MCF 10A (cell line): ENCODE measurements at regions not wholly inside any gene's neighbourhood (a gene's known extent, or its start where the extent isn't known, plus 50 kb on each side); places are given as distances from the start of the nearest gene placed in this dataset.

Experiments used
- BruUV-seq: library from RNA; stranded (reverse); fragments of 400-500 nt; replicated peaks from 2 replicates; lab custom pipeline; 2021; lab: Mats Ljungman, UMichigan
- CTCF ChIA-PET: fragments of 300-600 bp; sonication (Branson Sonifier 250); formaldehyde crosslinking; extraction: SDS; loops from one replicate; lab custom pipeline; 2021; ENCODE audit warnings: antibody characterized with exemption, inconsistent platforms; lab: Yijun Ruan, JAX
- POLR2A ChIA-PET: fragments of 300-600, 350-650 bp; sonication (Branson Sonifier 250); formaldehyde crosslinking; extraction: SDS; loops from one replicate; lab custom pipeline; 2020; ENCODE audit warnings: antibody characterized with exemption, inconsistent platforms; lab: Yijun Ruan, JAX
- DNase-seq: peaks from one replicate; pipeline ENCODE4 v3.0.0-alpha.2; 2018; ENCODE audit not compliant: unreplicated experiment
- H3K27ac Mint-ChIP-seq: one replicate; pipeline ENCODE4 v1.8.0; 2022; ENCODE audit warnings: mild to moderate bottlenecking, low read depth, mixed read lengths; ENCODE audit not compliant: unreplicated experiment
- H3K27me3 Mint-ChIP-seq: one replicate; pipeline ENCODE4 v1.8.0; 2022; ENCODE audit warnings: mixed read lengths; ENCODE audit not compliant: insufficient read depth, unreplicated experiment
- H3K36me3 Mint-ChIP-seq: one replicate; pipeline ENCODE4 v1.8.0; 2022; ENCODE audit warnings: mild to moderate bottlenecking, moderate library complexity, mixed read lengths; ENCODE audit not compliant: insufficient read depth, unreplicated experiment
- H3K4me1 Mint-ChIP-seq: one replicate; pipeline ENCODE4 v1.8.0; 2022; ENCODE audit warnings: mixed read lengths; ENCODE audit not compliant: insufficient read depth, unreplicated experiment
- H3K4me3 Mint-ChIP-seq: one replicate; pipeline ENCODE4 v1.8.0; 2022; ENCODE audit warnings: mild to moderate bottlenecking, moderate library complexity, mixed read lengths; ENCODE audit not compliant: unreplicated experiment
- H3K9me3 Mint-ChIP-seq: one replicate; pipeline ENCODE4 v1.8.0; 2022; ENCODE audit warnings: mixed read lengths; ENCODE audit not compliant: unreplicated experiment
- intact Hi-C: fragments of 100-400 bp; cut with micrococcal nuclease; formaldehyde crosslinking; loops from 2 replicates; pipeline ENCODE4 v1.14.1; 2022
- TF ChIP-seq, protein P1 (sequence below): fragments of 200-600 bp; IDR thresholded peaks from one replicate; pipeline ENCODE4 v1.8.0; 2022; ENCODE audit warnings: antibody characterized with exemption, mild to moderate bottlenecking; ENCODE audit not compliant: unreplicated experiment

DNA sequence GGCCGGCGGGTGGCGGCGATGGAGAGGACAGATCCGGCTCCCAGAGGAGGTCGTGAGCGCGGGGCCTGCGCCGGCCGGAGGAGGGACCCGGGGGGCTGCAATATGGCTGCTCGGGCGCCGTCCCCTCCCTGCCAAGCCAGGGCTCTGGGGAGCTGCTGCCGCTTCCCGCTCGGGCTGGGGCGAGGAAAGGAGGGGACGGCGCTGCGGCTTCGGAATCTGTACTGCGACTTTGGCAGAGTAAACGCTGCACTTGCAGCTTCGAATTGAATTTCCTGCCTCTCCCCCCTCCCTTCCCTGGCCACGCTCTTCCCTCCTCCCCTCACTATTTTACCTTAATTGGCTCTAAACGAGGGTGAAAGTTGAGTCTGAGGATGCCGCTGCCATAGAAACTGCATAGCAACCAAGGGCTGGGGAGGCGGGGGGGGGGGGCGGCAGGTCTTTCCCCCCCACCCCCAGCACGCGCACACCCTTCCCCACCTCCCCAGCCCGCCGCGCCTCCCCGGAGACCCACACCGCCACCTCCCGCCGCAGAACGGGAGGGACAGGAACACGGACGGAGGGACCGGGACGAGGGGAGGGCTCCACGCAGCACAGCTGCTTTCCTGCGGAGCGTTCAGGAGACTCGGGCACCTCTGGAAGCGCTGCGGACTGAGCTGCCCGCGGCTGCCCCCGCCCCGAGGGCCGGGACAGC, 93.9 kb downstream of the RNASET2 start:
- H3K4me1 Mint-ChIP-seq, result no peaks in the 10 kb centered on the region
- H3K9me3 Mint-ChIP-seq, result no peaks in the 10 kb centered on the region
- H3K27me3 Mint-ChIP-seq, result peaks cover 82% of the 10 kb centered on the region
- POLR2A ChIA-PET, result no interaction called here
- intact Hi-C loops, result no loop called here
- H3K27ac Mint-ChIP-seq, result no peak overlapping the region
- TF ChIP-seq, protein P1, sequence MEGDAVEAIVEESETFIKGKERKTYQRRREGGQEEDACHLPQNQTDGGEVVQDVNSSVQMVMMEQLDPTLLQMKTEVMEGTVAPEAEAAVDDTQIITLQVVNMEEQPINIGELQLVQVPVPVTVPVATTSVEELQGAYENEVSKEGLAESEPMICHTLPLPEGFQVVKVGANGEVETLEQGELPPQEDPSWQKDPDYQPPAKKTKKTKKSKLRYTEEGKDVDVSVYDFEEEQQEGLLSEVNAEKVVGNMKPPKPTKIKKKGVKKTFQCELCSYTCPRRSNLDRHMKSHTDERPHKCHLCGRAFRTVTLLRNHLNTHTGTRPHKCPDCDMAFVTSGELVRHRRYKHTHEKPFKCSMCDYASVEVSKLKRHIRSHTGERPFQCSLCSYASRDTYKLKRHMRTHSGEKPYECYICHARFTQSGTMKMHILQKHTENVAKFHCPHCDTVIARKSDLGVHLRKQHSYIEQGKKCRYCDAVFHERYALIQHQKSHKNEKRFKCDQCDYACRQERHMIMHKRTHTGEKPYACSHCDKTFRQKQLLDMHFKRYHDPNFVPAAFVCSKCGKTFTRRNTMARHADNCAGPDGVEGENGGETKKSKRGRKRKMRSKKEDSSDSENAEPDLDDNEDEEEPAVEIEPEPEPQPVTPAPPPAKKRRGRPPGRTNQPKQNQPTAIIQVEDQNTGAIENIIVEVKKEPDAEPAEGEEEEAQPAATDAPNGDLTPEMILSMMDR, result no peak
- no peaks in the 10 kb centered on the region for H3K36me3 Mint-ChIP-seq
- no TSS peak for BruUV-seq
- DNase-seq, result no peak
- CTCF ChIA-PET, result no interaction called here
- no peak overlapping the region for H3K4me3 Mint-ChIP-seq

DNA sequence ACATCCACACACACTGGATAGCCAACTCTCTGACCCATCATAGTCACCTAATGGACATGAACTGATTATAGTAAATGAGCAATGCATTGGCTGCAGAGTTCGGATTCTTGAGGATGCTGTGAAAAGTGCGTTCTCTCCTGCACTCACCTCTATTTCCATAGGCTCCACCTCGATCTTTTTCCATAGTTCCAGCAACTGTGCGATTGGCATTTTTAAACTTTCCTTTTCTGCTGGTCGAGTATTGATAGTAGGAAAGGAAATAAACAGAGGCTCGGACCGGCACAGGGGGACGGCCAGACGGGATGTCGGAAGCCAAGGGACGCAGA, 94.4 kb downstream of the RNASET2 start:
- Mint-ChIP-seq H3K36me3 (no peaks in the 10 kb centered on the region), H3K27me3 (peaks cover 87% of the 10 kb centered on the region), H3K27ac (no peak overlapping the region), H3K4me3 (no peak overlapping the region), H3K9me3 (no peaks in the 10 kb centered on the region), H3K4me1 (no peaks in the 10 kb centered on the region)
- ChIA-PET POLR2A (no interaction called here), CTCF (no interaction called here)
- BruUV-seq, result no TSS peak
- DNase-seq, result no peak
- intact Hi-C loops, result no loop called here
- TF ChIP-seq, protein P1, result no peak

GRCh38 chr6:166861304-166861703, 95.0 kb downstream of the RNASET2 start:
- DNase-seq, result no peak
- CTCF ChIA-PET, result no interaction called here
- TF ChIP-seq, protein P1, result no peak
- H3K27me3 Mint-ChIP-seq, result peaks cover 93% of the 10 kb centered on the region
- no peak overlapping the region for H3K4me3 Mint-ChIP-seq
- POLR2A ChIA-PET, result no interaction called here
- BruUV-seq, result no TSS peak
- no peaks in the 10 kb centered on the region for H3K36me3 Mint-ChIP-seq
- no peaks in the 10 kb centered on the region for H3K9me3 Mint-ChIP-seq
- intact Hi-C loops, result no loop called here
- H3K4me1 Mint-ChIP-seq, result no peaks in the 10 kb centered on the region
- no peak overlapping the region for H3K27ac Mint-ChIP-seq

DNA sequence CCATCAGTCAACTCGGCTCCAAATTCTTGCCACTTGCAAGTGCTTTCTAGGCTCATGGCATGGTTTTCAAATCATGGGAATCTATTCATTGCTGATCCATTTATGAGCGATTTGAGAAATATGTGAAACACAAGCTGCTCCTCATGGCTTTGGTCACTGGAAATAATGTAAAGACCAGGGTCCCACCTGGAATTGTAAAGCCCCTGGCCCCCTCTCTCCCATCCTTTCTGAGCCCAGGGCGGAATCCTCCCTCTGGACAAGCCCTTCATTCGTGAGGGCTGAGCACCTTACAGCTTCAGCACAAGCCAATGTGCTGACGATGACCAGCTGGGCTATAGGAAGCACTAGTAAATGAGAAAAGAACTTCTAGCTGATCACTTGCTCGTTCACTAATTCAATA, 96.0 kb downstream of the RNASET2 start:
- H3K27ac Mint-ChIP-seq, result no peak overlapping the region
- peaks cover 95% of the 10 kb centered on the region for H3K27me3 Mint-ChIP-seq
- CTCF ChIA-PET, result interaction anchor here (1.1 kb wide), 1 partner anchor 85 kb away, joined by 3 read pairs; no protein-coding TSS in a partner anchor
- H3K4me3 Mint-ChIP-seq, result no peak overlapping the region
- H3K36me3 Mint-ChIP-seq, result no peaks in the 10 kb centered on the region
- POLR2A ChIA-PET, result no interaction called here
- TF ChIP-seq, protein P1, result no peak
- intact Hi-C loops, result no loop called here
- DNase-seq, result no peak
- no peaks in the 10 kb centered on the region for H3K9me3 Mint-ChIP-seq
- BruUV-seq, result no TSS peak
- H3K4me1 Mint-ChIP-seq, result no peaks in the 10 kb centered on the region
